Nephron (organoid): ENCODE measurements at regions not wholly inside any gene's neighbourhood (a gene's known extent, or its start where the extent isn't known, plus 50 kb on each side); places are given as distances from the start of the nearest gene placed in this dataset.

Experiments
- H3K27ac Mint-ChIP-seq, 3 experiments: 2 replicates each; pipeline ENCODE4 v1.8.0; 2020; ENCODE audit warnings: mixed read lengths in 3 of 3, mild to moderate bottlenecking in 2 of 3, moderate library complexity in 1 of 3
- H3K27me3 Mint-ChIP-seq: 2 replicates; pipeline ENCODE4 v1.8.0; 2021; ENCODE audit warnings: low read depth, mild to moderate bottlenecking, moderate library complexity, mixed read lengths
- H3K36me3 Mint-ChIP-seq: 2 replicates; pipeline ENCODE4 v1.8.0; 2020; ENCODE audit warnings: low read depth, mixed read lengths
- H3K4me1 Mint-ChIP-seq: 2 replicates; pipeline ENCODE4 v1.8.0; 2020; ENCODE audit warnings: mixed read lengths
- H3K4me3 Mint-ChIP-seq, 3 experiments: 2 replicates each; pipeline ENCODE4 v1.8.0; 2020; ENCODE audit warnings: mild to moderate bottlenecking in 3 of 3, mixed read lengths in 3 of 3, moderate library complexity in 2 of 3
- H3K9me3 Mint-ChIP-seq: 2 replicates; pipeline ENCODE4 v1.8.0; 2020; ENCODE audit warnings: mixed read lengths
- CTCF ChIP-seq, 3 experiments: fragments of 200-600 bp; sonication (generic); IDR thresholded peaks; one replicate each; pipeline ENCODE4 v1.5.0; 2021; ENCODE audit warnings: antibody characterized with exemption in 3 of 3; ENCODE audit not compliant: unreplicated experiment in 3 of 3

GRCh38 chr18:42233908-42234307, 278.9 kb downstream of the PIK3C3 start:
- Mint-ChIP-seq H3K27ac (no peak overlapping the region), H3K4me1 (no peaks in the 10 kb centered on the region), H3K36me3 (no peaks in the 10 kb centered on the region), H3K27me3 (no peaks in the 10 kb centered on the region), H3K9me3 (no peaks in the 10 kb centered on the region), H3K4me3 (no peak overlapping the region)
- TF ChIP-seq CTCF (IDR thresholded peaks at IDR 0.05; ENCODE audit: unreplicated experiment in 3 of 3) = no peak

- peaks cover 2% of the 10 kb centered on the region for H3K9me3 Mint-ChIP-seq
- H3K36me3 Mint-ChIP-seq = peaks cover 5% of the 10 kb centered on the region
- TF ChIP-seq CTCF (IDR thresholded peaks at IDR 0.05; ENCODE audit: unreplicated experiment in 3 of 3) = no peak
- no peaks in the 10 kb centered on the region for H3K27me3 Mint-ChIP-seq
- H3K4me3 Mint-ChIP-seq = no peak overlapping the region
- peak overlapping the region in 1 of 3 experiments; percentile 33 for H3K27ac Mint-ChIP-seq
- H3K4me1 Mint-ChIP-seq = no peaks in the 10 kb centered on the region
Observed at GRCh38 chr18:42242758-42243157, 287.7 kb downstream of the PIK3C3 start.

- no peaks in the 10 kb centered on the region for H3K9me3 Mint-ChIP-seq
- no peaks in the 10 kb centered on the region for H3K4me1 Mint-ChIP-seq
- no peak overlapping the region for H3K4me3 Mint-ChIP-seq
Observed at GRCh38 chr18:42245137-42245536, 290.1 kb downstream of the PIK3C3 start.

GRCh38 chr18:42255908-42256765, 301.1 kb downstream of the PIK3C3 start:
- no peak overlapping the region for H3K27ac Mint-ChIP-seq

More at GRCh38 chr18:42245137-42245536, 290.1 kb downstream of the PIK3C3 start:
- H3K27ac Mint-ChIP-seq = no peak overlapping the region
- peaks cover 5% of the 10 kb centered on the region for H3K36me3 Mint-ChIP-seq
- H3K27me3 Mint-ChIP-seq = no peaks in the 10 kb centered on the region
- TF ChIP-seq CTCF (IDR thresholded peaks at IDR 0.05; ENCODE audit: unreplicated experiment in 3 of 3) = no peak

GRCh38 chr18:42258301-42258965, 303.4 kb downstream of the PIK3C3 start:
- Mint-ChIP-seq H3K27ac (no peak overlapping the region), H3K9me3 (peaks cover 3% of the 10 kb centered on the region), H3K4me3 (no peak overlapping the region), H3K4me1 (no peaks in the 10 kb centered on the region), H3K36me3 (peaks cover 3% of the 10 kb centered on the region), H3K27me3 (no peaks in the 10 kb centered on the region)
- TF ChIP-seq CTCF (IDR thresholded peaks at IDR 0.05; ENCODE audit: unreplicated experiment in 3 of 3) = no peak

More at GRCh38 chr18:42255908-42256765, 301.1 kb downstream of the PIK3C3 start:
- Mint-ChIP-seq H3K27me3 (no peaks in the 10 kb centered on the region), H3K9me3 (peaks cover 11% of the 10 kb centered on the region), H3K36me3 (peaks cover 3% of the 10 kb centered on the region), H3K4me1 (no peaks in the 10 kb centered on the region), H3K4me3 (no peak overlapping the region)
- no peak for TF ChIP-seq CTCF (IDR thresholded peaks at IDR 0.05; ENCODE audit: unreplicated experiment in 3 of 3)
